ENCODE measurements at regions not wholly inside any gene's neighbourhood (a gene's known extent, or its start where the extent isn't known, plus 50 kb on each side); places are given as distances from the start of the nearest gene placed in this dataset.

DNA sequence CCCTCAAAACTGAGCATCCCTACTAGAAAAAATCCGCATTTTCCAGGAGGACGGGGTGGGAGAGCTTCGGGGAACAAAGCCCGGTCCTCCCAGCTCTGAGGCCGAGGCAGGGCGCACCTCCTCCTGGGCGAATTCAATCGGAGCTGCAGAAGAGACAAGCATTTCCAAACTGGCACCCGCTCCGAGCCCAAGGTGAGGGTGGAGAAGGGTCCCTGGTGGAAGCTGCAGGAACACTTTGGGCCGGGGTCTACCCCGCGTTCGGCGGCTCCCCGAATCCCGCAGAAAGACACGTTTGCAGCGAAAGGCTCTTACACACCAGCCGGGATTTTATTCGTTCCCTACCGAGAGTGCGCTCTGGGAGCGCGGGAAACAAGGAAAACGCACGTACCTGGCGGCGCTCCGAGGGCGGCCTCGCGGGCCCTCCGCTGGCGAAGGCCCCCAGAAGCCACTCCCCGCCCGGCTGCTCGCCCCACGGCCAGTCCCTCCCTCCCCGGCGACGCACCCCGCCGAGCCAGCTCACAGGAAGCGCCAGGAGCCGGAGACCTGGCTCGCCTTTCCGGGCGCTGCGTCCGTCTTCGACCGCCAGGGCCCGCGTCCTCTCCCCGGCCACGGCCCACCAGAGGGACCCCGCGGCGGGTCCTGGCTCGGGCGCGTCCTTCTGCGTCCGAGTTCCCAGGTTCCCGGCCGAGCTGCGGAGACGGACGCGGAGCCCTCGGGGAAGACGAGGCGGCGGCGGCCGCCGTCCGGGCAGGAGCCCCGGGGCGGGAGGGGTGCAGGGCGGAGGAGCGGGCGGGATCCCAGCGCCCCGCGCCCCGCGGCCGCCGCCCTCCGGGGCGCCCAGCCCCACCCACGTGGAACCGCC is 49.8 kb upstream of the BAHCC1 start:
- peak; percentile 37 for TF ChIP-seq MXI1 (conservative IDR thresholded peaks at IDR 0.05; ENCODE audit: poor library complexity, severe bottlenecking)
- no peak for TF ChIP-seq TAF1 (IDR thresholded peaks at IDR 0.05; ENCODE audit: low read depth)

Measured in neural cell (in vitro differentiated cells).